ELF-1 (cell line): ENCODE measurements at regions not wholly inside any gene's neighbourhood (a gene's known extent, or its start where the extent isn't known, plus 50 kb on each side); places are given as distances from the start of the nearest gene placed in this dataset.
"Not testable (repeated sequence)": the region's sequence is repeated elsewhere in the genome, so short reads cannot be mapped to it uniquely, and the experiment has no call there.

Experiments
- DNase-seq: peaks from one replicate; pipeline ENCODE4 v3.0.0-alpha.2; 2016; ENCODE audit warnings: low read depth, low spot score

DNA sequence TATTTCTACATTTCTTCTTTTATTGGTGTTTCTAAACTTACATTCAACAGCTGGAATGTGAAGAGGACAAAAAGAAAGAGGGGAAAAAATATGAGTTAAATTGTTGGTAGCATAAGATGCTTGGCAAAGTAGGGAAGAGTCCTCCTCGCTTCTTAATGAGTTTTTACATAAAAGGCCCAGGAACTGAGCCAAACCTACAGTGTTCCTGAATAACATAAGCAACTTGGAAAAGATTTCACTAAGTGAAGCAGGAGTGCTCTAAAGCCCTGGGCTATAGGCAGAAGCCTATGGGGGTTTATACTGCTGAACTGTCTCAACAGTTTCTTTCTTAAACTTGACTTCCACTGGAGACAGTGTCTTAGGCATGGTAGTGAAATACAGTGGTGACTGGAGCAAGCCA is 115.0 kb upstream of the USP25 start:
- DNase-seq, result no peak

DNA sequence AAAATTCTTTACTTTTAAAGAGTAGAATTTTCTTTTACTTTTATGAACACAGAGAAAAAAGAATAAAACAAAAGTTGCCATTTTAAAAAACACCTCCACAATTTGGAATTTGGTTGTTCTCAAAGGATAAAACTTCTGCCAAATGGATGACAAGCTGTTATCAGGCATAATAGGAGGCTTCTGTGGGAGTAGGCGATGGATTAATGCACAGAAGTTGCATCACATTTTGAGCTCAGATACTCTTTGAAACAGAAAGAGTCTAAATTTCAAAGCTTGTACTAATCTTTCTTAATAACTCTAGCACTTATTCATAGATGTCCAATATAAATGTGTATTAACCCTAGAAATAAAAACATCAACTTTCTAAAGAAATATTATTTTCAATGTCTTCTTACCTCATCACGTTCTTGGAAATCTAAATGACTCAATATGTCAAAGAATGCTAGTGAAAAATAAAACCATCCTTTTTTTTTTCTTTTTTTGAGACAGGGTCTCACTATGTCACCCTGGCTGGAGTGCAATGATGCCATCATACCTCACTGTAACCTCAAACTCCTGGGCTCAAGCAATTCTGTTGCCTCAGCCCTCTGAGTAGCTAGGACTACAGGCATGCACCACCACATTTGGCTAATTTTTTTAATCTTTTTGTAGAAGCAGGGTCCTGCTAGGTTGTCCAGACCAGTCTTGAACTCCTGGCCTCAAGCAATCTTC is 112.8 kb upstream of the USP25 start:
- no peak for DNase-seq

DNA sequence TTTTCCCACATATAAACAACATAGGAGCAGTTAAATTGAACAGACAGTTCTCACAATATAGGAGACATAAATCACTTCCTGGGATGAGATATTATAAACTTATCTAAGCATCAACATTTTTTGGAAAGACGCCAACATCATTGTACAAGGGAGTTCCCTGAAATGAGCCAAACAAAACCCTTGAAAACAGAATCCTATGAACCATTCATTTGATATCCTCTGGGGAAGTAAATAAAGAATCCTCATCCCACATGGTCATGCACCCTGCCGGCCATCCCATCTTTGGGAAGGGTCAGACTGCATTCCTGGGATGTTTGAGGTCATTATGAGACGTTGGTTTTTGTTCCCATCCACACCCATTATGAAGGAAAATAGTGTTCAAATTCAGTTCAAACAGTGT is 111.8 kb upstream of the USP25 start:
- no peak for DNase-seq

DNA sequence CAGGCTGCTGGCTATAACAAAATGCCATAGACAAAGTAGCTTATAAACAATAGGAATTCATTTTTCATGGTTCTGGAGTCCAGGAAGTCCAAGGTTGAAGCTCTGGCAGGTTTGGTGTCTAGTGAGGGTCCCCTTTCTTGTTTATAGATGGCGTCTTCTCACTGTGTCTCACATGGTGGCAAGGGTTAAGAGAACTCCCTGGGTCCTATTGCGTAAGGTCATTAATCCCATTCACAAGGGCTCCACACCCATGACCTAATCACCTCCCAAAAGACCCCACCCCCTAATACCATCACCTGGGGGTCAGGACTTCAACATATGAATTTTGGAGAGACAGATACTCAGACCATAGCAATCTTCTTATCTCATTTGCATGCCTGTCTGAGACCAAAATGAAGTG is 108.9 kb upstream of the USP25 start:
- no peak for DNase-seq

DNA sequence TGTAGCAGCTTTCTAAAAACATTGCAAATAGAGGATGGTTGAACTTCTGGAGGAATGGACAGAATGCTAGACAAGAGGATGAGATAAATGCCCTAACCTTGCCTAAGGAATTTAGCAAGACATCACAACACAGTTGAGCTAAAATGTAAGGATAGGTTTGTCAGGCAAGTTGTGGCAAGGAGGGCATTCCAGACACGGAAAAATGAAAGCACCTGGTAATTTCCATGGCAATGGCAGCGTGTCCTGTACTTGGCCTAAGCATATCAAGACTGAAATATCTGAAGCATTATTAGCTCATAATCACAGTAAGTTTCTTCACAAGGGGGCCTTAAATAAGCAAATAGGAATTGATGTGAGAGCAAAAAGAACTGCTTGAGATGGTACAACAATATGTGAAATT is 105.1 kb upstream of the USP25 start:
- no peak for DNase-seq

DNA sequence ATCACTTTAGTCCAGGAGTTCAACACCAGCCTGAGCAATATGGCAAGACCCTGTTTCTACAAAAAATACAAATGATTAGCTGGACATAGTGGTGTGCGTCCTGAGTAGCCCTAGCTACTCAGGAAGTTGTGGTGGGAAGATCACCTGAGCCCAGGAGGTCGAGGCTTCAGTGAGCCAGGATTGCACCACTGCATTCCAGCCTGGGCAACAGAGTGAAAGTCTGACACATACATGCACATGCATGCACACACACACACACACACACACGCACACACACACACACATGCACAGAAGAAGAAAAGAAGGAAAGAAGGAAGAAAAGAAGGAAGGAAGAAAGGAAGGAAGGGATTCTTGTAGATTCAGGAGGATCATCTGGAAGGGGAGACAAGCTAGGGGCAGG is 104.4 kb upstream of the USP25 start:
- no peak for DNase-seq

DNA sequence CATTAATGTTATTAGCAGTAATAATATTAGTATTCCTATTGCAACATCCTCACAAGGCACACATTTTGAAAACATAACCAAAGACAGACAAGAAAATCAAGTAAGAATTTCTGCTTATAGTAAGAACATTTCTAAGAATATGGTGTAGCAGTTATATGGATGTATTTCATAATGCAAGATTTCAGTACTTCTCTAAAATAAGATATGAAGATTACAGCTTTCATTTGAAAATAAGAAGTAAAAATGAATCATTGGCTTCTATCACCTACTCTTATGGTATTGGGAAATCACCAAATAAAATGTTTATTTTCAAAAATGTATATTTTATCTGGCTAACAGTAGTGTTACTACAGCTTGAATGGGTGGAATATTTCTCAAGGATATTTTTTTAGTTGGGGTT is 103.8 kb upstream of the USP25 start:
- no peak for DNase-seq

DNA sequence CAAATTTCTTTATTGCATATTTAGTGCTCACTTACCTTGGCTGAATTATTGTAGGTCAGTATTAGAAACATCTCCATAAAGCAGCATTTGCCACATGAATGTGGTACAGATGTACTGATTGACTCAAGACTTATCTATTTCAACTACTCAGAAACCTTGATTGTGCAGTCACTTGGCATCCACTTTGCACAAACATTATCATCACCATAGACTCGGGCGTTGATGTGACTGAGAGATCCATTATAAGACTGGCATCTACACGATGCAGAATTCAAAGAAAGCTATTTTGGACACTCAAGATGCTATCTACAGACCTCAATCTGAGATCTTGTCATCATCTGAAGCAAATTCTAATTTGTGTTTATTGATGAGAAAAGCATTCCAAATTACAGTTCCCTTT is 102.8 kb upstream of the USP25 start:
- no peak for DNase-seq

DNA sequence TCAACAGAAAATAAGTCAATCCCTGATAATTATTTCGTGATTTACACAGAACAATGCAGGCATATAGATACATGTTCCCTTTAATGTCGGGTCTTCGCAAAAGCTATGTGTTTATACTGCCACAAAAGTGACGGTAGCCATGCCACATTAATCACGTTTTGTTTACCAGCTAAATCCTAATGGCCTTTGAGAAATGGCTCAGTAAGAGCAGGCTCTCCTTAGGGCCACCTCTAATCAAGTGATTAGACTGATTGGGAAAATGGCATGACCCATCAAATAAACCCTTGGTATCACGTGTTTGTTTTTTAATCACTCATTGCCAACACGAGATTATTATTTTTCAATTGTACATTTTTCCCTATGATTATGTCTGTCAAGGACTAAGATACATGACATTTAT is 102.0 kb upstream of the USP25 start:
- no peak for DNase-seq

DNA sequence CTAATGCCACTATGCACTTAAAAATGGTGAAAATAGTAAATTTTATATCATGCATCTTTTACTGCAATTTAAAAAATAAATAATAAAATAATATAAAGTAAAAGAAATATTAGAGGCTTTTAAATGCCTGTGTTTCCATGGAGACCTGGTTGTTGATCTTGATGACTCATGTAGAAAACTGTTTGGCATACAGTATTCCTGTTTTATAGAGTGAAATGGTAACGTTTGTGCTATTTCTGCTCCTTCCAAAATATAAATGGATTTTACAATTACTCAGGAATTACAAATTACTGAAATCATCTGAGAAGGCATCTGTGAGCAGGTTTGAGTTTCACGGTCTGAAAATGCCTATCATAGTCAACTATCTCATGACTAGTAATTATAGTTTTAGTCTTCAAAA is 98.4 kb upstream of the USP25 start:
- DNase-seq, result no peak

DNA sequence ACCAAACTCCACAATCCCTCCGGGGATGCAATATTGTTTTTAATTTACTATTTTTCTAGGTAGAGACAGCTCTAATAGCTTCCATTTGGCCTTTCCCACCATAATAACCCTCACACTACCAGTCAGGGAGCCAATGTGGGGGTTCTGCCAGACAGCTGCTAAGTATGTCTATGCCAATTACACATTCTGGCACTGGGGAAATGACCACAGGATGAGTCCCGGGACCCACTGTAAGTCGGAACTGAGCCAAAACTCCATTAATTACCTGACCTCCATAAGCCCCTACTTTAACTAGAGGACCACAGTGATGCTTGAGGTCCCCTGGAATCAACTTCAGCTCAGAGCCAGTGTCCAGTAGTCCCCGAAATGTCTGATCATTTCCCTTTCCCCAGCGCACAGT is 95.2 kb upstream of the USP25 start:
- not testable (repeated sequence) for DNase-seq

DNA sequence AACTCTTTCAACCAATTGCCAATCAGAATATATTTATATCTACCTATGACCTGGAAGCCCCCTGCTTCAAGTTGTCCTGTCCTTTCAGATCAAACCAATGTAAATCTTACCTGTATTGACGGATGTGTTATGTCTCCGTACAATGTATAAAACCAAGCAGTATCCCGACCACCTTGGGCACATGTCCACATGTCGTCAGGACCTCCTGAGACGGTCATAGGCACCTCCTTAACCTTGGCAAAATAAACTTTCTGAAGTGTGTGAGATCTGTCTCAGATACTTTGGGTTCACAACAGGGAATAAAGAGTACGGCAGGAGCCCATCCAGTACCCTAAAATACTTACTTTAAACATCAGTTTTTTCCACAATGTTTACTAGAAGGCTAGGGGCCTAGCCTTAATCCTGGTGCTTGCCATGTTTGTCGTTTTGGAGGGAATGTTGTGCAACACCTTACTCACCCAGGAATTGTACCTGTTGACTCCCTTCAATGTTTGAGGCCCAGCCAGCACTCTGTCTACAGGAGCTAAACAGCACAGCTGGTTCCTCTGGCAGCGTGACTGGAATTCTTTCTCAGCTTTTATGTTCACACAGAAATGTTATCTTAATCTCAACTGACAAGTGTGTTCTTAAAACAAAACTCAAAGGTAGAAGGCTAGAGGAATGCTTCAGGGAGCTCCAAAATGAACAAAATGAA is 90.8 kb upstream of the USP25 start:
- DNase-seq, result peak; percentile 24

DNA sequence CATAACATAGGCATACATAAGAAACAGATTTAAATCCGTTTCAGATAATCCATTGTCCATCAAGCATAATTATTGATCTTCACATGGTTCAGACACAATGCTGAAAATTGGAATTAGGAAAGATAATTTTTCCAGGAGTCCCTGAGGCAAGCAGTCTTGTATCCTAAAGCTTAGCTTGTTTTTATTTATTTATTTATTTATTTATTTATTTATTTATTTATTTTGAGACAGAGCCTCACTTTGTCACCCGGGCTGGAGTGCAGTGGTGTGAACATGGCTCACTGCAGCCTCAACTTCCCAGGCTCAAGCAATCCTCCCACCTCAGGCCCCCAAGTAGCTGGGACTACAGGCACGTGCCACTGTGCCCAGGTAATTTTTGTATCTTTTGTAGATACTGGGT is 89.7 kb upstream of the USP25 start:
- not testable (repeated sequence) for DNase-seq

DNA sequence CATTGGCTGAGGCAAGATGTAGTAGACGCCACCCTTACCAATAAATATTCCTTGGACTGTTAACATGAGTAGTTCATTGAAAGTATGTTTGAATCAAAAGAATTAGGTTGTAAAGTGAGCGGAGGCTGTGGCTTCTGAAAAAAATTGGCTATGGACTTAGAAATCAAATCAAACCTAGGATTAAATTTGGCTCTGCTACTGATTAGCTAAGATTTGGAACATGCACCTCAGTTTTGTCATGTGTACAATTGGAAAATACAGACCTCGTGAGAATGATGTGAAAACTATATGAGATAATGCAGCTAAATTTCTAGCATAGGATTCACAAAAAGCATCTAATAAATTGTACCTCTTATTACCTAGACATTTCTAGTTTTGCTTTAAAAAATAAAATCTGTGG is 85.3 kb upstream of the USP25 start:
- no peak for DNase-seq

DNA sequence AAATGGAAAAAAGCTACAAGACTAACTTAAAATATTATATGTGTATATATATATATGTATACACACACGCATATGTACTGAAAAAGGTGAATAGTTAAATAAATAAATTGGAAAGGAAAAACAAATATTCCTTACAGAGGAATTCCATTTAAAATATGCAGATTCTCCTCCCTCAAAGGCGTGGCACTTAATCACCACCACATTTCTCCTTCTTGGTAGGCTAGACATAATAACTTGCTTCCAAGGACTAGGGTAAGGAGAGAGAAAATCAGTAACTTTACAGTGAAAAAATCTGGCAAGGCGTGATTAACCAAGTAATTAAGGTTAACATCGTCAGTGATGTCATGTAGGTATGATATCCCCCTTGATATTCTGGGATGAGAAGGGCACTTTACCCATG is 84.0 kb upstream of the USP25 start:
- DNase-seq, result no peak

DNA sequence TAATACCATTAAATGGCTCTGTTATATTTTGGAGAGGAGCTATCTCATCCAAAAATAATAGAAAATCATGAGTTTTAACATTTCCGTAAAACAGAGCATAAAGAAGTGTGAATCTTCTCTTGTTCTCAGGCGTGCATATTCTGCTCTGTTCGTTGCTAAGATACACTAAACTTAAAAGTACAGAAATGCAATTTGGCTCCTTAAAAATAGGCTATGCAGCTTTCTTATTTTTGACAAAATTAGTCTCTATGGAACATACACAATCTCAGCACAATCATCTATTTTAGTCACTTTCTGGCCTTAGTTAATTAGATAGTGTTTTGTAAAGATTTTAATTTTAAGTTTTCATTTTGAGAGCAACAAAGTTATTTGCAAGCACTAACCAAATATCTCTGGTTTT is 79.0 kb upstream of the USP25 start:
- DNase-seq, result no peak

DNA sequence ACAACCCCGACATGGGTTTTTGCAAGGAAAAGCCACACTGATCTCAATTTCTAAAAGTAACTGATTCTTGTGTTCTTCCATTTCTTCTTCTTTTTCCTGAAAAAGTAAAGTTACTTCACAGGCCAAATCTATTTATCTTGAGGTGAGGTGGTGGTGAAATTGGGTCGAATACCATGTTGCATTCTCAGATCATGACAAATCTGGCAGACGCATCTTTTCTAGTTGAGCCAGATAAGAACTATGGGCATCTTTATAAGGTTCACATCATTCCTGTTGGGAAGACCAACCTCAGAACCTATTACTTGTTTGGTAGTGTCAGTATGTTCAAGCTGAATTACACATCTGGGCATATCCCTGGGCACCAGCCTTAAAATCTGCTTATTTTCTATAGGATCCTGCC is 78.6 kb upstream of the USP25 start:
- no peak for DNase-seq

DNA sequence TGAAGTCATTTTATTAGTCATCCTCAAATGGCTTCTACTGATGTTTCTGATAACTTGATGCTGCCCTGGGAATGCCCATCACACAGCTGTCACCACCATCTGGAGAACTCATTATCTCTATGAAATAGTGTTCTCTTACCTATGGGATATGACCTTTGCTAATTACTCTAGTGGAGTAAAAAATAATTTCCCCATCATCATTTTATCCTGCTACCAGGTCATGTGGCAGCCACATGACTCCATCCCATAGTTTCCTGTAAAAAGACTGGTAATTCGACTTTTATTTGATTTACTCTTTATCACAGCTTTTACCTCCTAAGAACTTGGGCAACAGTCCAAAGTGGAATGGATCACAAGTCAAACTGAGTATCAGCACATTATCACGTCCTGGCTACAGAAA is 76.1 kb upstream of the USP25 start:
- DNase-seq, result no peak

DNA sequence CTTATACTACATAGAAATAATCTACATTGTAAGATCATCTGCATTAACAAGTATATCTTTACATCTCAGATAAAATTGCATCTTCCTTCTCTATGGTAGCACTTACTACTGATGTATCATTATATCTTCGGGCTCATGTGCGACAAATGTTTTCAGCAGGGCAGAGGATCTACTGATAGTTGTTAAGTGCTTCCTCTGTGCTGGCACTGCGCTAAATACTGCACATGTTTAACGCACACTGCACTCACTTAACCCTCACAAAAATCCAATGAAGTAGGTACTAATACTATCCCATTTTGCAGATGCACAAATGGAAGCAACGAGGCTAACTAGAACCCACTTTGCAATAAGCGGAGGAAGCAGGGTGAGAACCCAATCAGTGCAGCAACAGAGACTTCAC is 75.6 kb upstream of the USP25 start:
- DNase-seq, result no peak

DNA sequence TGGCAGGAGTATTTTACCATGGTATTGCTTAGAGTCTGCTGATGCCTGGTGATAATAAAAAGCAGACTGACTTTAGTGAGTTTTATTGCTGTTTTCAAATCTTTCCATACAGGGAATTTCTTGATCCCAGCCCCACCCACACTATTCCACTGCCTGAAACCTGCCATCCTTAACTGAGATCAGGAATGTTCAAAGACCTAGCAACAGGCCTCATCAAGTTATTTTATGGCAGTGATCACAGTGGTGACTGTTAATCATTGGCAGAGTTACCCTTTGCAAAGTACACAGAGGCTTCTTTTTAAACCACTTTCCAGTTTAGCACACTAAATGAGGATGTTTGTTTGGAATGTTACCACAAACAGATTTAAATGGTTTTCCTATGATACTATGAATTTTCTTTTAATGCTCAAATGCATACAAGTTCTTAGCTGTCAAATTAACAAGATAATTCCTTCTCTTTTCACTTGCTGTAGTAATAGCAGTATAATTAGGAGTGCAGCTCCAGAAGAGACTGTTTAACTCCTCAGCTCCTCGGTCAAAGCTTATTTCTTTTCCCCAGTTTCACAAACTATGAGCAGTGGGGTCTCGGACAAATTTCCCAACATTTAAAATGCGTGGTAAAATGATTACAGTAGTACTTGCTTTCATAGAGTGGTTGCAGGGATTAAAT is 69.9 kb upstream of the USP25 start:
- no peak for DNase-seq

DNA sequence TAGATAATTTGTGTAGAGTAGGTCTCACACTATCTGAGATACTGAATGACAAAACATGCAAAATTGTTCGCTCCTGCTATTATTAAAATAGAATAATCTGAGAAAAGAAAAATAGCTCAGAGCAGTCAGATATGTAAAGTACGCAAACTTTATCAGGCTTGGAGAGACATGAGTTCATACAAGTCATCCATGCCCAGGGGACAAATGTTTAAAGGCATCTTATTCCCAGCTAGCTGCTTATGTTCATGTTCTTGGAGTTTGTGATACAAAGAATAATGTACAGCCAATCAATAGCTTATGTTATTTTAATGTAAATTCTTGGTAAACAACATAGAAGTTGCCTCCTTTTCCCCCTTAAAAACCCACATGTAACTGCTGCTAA is 69.4 kb upstream of the USP25 start:
- no peak for DNase-seq

DNA sequence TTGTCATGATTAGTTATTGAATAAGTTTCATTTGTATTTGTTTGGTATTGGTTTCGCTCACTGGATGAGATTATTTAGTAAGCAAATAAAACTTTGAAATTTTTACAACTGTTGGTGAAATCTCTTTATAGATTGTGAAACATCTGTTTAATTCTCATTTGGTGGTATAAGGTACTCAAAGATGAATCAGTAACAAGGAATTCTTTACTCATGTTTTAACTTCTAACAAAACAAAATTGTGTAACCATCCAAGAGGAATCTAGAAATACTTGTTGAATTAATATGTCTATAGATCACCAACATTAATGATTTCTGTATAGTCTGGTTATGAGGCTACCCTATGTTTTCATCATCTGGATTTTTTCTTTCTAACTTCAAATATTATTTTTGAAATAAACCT is 62.8 kb upstream of the USP25 start:
- no peak for DNase-seq

DNA sequence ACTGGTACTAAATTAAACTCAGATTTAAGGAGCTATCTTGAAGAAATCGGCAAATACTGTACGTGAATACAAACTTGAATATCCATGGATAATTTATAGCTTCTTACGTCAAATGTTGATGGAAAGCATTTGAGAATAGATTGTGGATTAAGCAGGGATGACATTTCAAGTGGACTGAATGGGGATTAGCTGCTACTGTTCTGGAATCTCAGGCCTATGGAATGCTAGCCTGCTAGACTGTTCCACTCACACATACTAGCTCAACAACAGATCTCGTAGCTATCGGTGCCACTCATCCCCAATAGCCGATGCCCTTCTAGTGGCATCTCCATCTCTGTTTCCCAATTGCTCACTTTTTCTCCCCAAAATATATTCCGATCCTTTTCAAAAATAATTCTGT is 62.0 kb upstream of the USP25 start:
- DNase-seq, result no peak
